Fibroblast of lung (primary cell): ENCODE measurements at regions not wholly inside any gene's neighbourhood (a gene's known extent, or its start where the extent isn't known, plus 50 kb on each side); places are given as distances from the start of the nearest gene placed in this dataset.
A peak's percentile ranks its signal among the peaks of the same experiment; 100 is the strongest.

Source experiments
- DNase-seq, 2 donors: peaks; one replicate each; pipeline versions ENCODE4 v3.0.0 to v3.0.0-alpha.2; 2010; ENCODE audit warnings: low read depth in 2 of 2
- H2AFZ ChIP-seq: 2 replicates; pipeline ENCODE4 v1.5.1; 2012; ENCODE audit warnings: low read length, control low read depth, inconsistent platforms
- H3K27ac ChIP-seq: 2 replicates; pipeline ENCODE4 v1.5.1; 2011; ENCODE audit warnings: low read length, control low read depth; ENCODE audit not compliant: insufficient read depth
- H3K27me3 ChIP-seq: 2 replicates; pipeline ENCODE4 v1.5.1; 2011; ENCODE audit warnings: mild to moderate bottlenecking, low read length; ENCODE audit not compliant: control insufficient read depth, insufficient read depth
- H3K36me3 ChIP-seq: 2 replicates; pipeline ENCODE4 v1.5.1; 2011; ENCODE audit warnings: low read length; ENCODE audit not compliant: control insufficient read depth, insufficient read depth
- H3K4me1 ChIP-seq: 2 replicates; pipeline ENCODE4 v1.5.1; 2011; ENCODE audit warnings: low read length; ENCODE audit not compliant: control insufficient read depth, insufficient read depth; ENCODE audit errors: extremely low read depth
- H3K4me2 ChIP-seq: 2 replicates; pipeline ENCODE4 v1.5.1; 2011; ENCODE audit warnings: low read length, control low read depth; ENCODE audit not compliant: insufficient read depth; ENCODE audit errors: extremely low read depth
- H3K4me3 ChIP-seq, 4 experiments: fragments of 200-600 bp in 1 of 4; sonication (generic) in 1 of 4; replicated peaks in 1 of 4; 2 replicates each; pipeline ENCODE4 v1.5.1; 2011 to 2016; ENCODE audit warnings: low read length in 4 of 4, low read depth in 3 of 4, mild to moderate bottlenecking in 3 of 4, control low read depth in 2 of 4, inconsistent platforms in 1 of 4, mixed read lengths in 1 of 4; ENCODE audit not compliant: insufficient read depth in 1 of 4; ENCODE audit errors: control extremely low read depth in 1 of 4
- H3K79me2 ChIP-seq: 2 replicates; pipeline ENCODE4 v1.5.1; 2012; ENCODE audit warnings: mild to moderate bottlenecking, low read length, inconsistent platforms; ENCODE audit not compliant: control insufficient read depth, insufficient read depth
- H3K9ac ChIP-seq: 2 replicates; pipeline ENCODE4 v1.5.1; 2011; ENCODE audit warnings: mild to moderate bottlenecking, low read length, control low read depth; ENCODE audit not compliant: insufficient read depth
- H3K9me3 ChIP-seq: 2 replicates; pipeline ENCODE4 v1.5.1; 2012; ENCODE audit warnings: low read depth, low read length; ENCODE audit not compliant: control insufficient read depth, insufficient read depth
- H4K20me1 ChIP-seq: 2 replicates; pipeline ENCODE4 v1.5.1; 2011; ENCODE audit warnings: low read length; ENCODE audit not compliant: control insufficient read depth, insufficient read depth; ENCODE audit errors: extremely low read depth
- CTCF ChIP-seq, 2 donors: IDR thresholded peaks in 1 of 2; conservative IDR thresholded peaks in 1 of 2; 1 replicate in 1 of 2; 2 replicates in 1 of 2; pipeline ENCODE4 v1.5.1; 2011 to 2012; ENCODE audit warnings: low read length in 2 of 2, control low read depth in 1 of 2, inconsistent platforms in 1 of 2, low read depth in 1 of 2, mild to moderate bottlenecking in 1 of 2
- EZH2 ChIP-seq: IDR thresholded peaks from 2 replicates; pipeline ENCODE4 v1.5.1; 2012; ENCODE audit warnings: low read length, control low read depth, mild to moderate bottlenecking; ENCODE audit errors: missing control alignments

- H3K27me3 ChIP-seq = no peaks in the 10 kb centered on the region
- TF ChIP-seq CTCF (conservative IDR thresholded peaks at IDR 0.05 in 1 of 2, IDR thresholded peaks at IDR 0.05 in 1 of 2; ENCODE audit: low read depth in 1 of 2, low read length in 2 of 2) (no peak), EZH2 (no peak)
- no peaks in the 10 kb centered on the region for H3K9me3 ChIP-seq
- no peaks in the 10 kb centered on the region for H4K20me1 ChIP-seq
- H3K4me2 ChIP-seq = no peak overlapping the region
- H3K36me3 ChIP-seq = no peaks in the 10 kb centered on the region
- DNase-seq = no peak
- H3K79me2 ChIP-seq = no peaks in the 10 kb centered on the region
- no peak overlapping the region for H3K27ac ChIP-seq
- no peak overlapping the region for H2AFZ ChIP-seq
- no peaks in the 10 kb centered on the region for H3K4me1 ChIP-seq
- no peak overlapping the region for H3K4me3 ChIP-seq
- no peak overlapping the region for H3K9ac ChIP-seq
These were observed 191.7 kb upstream of the GSC start for GRCh38 chr14:94961386-94962165.

DNA sequence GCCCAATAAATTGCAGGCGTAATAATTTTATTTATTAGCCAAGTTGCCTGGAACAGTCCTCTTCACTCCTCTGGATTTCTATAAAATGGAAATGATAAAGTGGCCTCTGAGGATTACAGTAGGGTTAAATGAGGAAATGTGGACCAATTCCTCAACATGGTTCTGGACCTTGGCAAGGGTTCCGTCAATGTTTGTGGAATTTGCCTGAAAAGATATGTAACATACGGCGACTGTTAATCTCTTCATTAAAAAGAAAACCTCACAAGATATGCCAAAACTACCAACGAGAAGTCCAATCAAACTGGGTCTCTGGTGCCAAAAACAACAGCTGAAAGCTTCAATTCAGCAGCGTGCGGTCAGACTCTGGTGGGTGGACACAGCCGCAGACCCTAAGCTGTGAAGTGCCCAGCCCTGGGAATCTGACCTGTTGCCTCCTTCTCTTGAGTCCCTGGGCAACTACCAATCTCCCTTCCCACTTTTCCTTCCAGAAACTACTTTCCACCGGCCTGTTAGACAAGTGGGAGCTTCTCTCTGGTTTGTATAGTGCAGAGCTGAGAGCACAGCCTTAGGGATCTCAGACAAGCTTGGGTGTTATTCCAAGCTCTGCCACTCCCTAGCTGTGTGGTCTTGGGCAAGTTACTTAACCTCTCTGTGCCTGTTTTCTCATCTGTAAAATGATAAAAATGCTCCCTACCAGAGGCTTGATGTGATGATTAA, 190.5 kb upstream of the GSC start:
- H3K36me3 ChIP-seq = no peaks in the 10 kb centered on the region
- no peak overlapping the region for H3K4me2 ChIP-seq
- H3K9me3 ChIP-seq = no peaks in the 10 kb centered on the region
- no peak overlapping the region for H3K9ac ChIP-seq
- H3K79me2 ChIP-seq = no peaks in the 10 kb centered on the region
- no peak overlapping the region for H3K27ac ChIP-seq
- no peak overlapping the region for H2AFZ ChIP-seq
- no peaks in the 10 kb centered on the region for H3K27me3 ChIP-seq
- H3K4me3 ChIP-seq = no peak overlapping the region
- DNase-seq = peak in 1 of 2 donors; percentile 10
- H4K20me1 ChIP-seq = no peaks in the 10 kb centered on the region
- no peak for TF ChIP-seq CTCF (conservative IDR thresholded peaks at IDR 0.05 in 1 of 2, IDR thresholded peaks at IDR 0.05 in 1 of 2; ENCODE audit: low read depth in 1 of 2, low read length in 2 of 2)
- no peak for TF ChIP-seq EZH2
- H3K4me1 ChIP-seq = no peaks in the 10 kb centered on the region

GRCh38 chr14:94953541-94954260, 183.8 kb upstream of the GSC start:
- Histone ChIP-seq H3K9ac (no peak overlapping the region), H3K4me2 (no peak overlapping the region), H3K4me1 (no peaks in the 10 kb centered on the region), H3K79me2 (no peaks in the 10 kb centered on the region), H3K36me3 (no peaks in the 10 kb centered on the region), H2AFZ (no peak overlapping the region), H3K9me3 (no peaks in the 10 kb centered on the region), H3K4me3 (no peak overlapping the region), H4K20me1 (no peaks in the 10 kb centered on the region), H3K27ac (no peak overlapping the region), H3K27me3 (no peaks in the 10 kb centered on the region)
- no peak for DNase-seq
- TF ChIP-seq CTCF (conservative IDR thresholded peaks at IDR 0.05 in 1 of 2, IDR thresholded peaks at IDR 0.05 in 1 of 2; ENCODE audit: low read depth in 1 of 2, low read length in 2 of 2) = no peak
- TF ChIP-seq EZH2 = no peak
